ENCODE measurements at regions not wholly inside any gene's neighbourhood (a gene's known extent, or its start where the extent isn't known, plus 50 kb on each side); places are given as distances from the start of the nearest gene placed in this dataset.

DNA sequence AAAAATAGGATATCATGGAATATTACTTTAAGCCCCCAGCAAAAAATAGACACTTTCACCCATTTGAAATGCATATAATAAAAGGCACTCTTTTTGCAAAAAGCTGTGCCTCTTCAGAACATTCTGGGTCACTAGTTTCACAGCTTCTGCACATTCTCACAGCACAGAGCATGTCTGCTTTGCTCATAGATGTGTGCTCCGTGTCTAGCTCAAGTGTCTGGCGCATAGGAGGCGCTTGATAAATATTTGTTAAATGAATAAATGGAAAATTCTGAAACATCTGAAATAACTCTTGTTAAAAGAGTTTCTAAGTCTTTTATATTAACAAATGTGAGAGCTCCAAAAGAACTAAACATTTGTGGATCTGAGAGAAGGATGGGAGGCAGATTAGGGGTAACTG, 275.2 kb downstream of the PTTG2 start:
- TF ChIP-seq, protein P1, sequence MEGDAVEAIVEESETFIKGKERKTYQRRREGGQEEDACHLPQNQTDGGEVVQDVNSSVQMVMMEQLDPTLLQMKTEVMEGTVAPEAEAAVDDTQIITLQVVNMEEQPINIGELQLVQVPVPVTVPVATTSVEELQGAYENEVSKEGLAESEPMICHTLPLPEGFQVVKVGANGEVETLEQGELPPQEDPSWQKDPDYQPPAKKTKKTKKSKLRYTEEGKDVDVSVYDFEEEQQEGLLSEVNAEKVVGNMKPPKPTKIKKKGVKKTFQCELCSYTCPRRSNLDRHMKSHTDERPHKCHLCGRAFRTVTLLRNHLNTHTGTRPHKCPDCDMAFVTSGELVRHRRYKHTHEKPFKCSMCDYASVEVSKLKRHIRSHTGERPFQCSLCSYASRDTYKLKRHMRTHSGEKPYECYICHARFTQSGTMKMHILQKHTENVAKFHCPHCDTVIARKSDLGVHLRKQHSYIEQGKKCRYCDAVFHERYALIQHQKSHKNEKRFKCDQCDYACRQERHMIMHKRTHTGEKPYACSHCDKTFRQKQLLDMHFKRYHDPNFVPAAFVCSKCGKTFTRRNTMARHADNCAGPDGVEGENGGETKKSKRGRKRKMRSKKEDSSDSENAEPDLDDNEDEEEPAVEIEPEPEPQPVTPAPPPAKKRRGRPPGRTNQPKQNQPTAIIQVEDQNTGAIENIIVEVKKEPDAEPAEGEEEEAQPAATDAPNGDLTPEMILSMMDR (conservative IDR thresholded peaks at IDR 0.05 in 1 of 2, IDR thresholded peaks at IDR 0.05 in 1 of 2; ENCODE audit: extremely low read depth in 1 of 2, insufficient read depth in 1 of 2, low read depth in 1 of 2, low read length in 2 of 2) = no peak
- no peak for TF ChIP-seq EZH2 (IDR thresholded peaks at IDR 0.05; ENCODE audit: borderline replicate concordance, low read length)
